ENCODE measurements at regions not wholly inside any gene's neighbourhood (a gene's known extent, or its start where the extent isn't known, plus 50 kb on each side); places are given as distances from the start of the nearest gene placed in this dataset.

- no peaks in the 10 kb centered on the region; the same call in 1 of the 2 replicates for H3K27me3 Mint-ChIP-seq (ENCODE audit: low read depth)
- H3K36me3 Mint-ChIP-seq = no peaks in the 10 kb centered on the region; the same call in 1 of the 2 replicates
- DNase-seq (ENCODE audit: low spot score) (no peak), ATAC-seq (no peak)
- H3K27ac Mint-ChIP-seq = no peak overlapping the region
- H3K9me3 Mint-ChIP-seq = peaks cover 8% of the 10 kb centered on the region
- CTCF ChIA-PET = interaction anchor here (1.0 kb wide), 1 partner anchor 179 kb away, joined by 4 read pairs; no protein-coding TSS in a partner anchor
- H3K4me3 Mint-ChIP-seq = no peak overlapping the region
- POLR2A ChIA-PET = no interaction called here
- TF ChIP-seq ETV6 (CRISPR knock-in tag; IDR thresholded peaks at IDR 0.05) (no peak), FOXJ3 (CRISPR knock-in tag; IDR thresholded peaks at IDR 0.05; ENCODE audit: borderline replicate concordance) (no peak), E2F4 (CRISPR knock-in tag; IDR thresholded peaks at IDR 0.05; ENCODE audit: borderline replicate concordance, low read depth) (no peak), ZNF423 (CRISPR knock-in tag; IDR thresholded peaks at IDR 0.05) (no peak), JAZF1 (CRISPR knock-in tag; IDR thresholded peaks at IDR 0.05) (no peak), E2F5 (CRISPR knock-in tag; IDR thresholded peaks at IDR 0.05) (no peak), FOXP1 (CRISPR knock-in tag; IDR thresholded peaks at IDR 0.05; ENCODE audit: borderline replicate concordance) (no peak), SOX15 (CRISPR knock-in tag; IDR thresholded peaks at IDR 0.05) (no peak), NFE2L1 (CRISPR knock-in tag; IDR thresholded peaks at IDR 0.05) (no peak), USF2 (CRISPR knock-in tag; IDR thresholded peaks at IDR 0.05) (no peak), SMAD4 (CRISPR knock-in tag; IDR thresholded peaks at IDR 0.05) (no peak), ERG (CRISPR knock-in tag; IDR thresholded peaks at IDR 0.05) (no peak), RELA (CRISPR knock-in tag; IDR thresholded peaks at IDR 0.05; ENCODE audit: borderline replicate concordance) (no peak), MLX (CRISPR knock-in tag; IDR thresholded peaks at IDR 0.05) (no peak), ATF2 (CRISPR knock-in tag; IDR thresholded peaks at IDR 0.05; ENCODE audit: borderline replicate concordance, low read depth) (no peak)
- H3K4me1 Mint-ChIP-seq = peaks cover 54% of the 10 kb centered on the region
Observed at GRCh38 chr15:25512957-25513356, 74.1 kb upstream of the UBE3A start.

GRCh38 chr15:25510146-25510545 lies 71.3 kb upstream of the UBE3A start:
- TF ChIP-seq ZBTB43 (CRISPR knock-in tag; IDR thresholded peaks at IDR 0.05) (no peak), NFE2L1 (CRISPR knock-in tag; IDR thresholded peaks at IDR 0.05) (peak; percentile 14; the same call in 1 of the 2 replicates)
- Mint-ChIP-seq H3K27me3 (ENCODE audit: low read depth) (no peaks in the 10 kb centered on the region; the same call in 1 of the 2 replicates), H3K36me3 (no peaks in the 10 kb centered on the region; the same call in 1 of the 2 replicates), H3K4me1 (peaks cover 52% of the 10 kb centered on the region), H3K27ac (0 out of 2 replicates have a peak overlapping the region, but pooled peaks have one; percentile 8), H3K9me3 (peaks cover 8% of the 10 kb centered on the region), H3K4me3 (no peak overlapping the region)
- ChIA-PET CTCF (interaction anchor here (1.8 to 8.9 kb wide), 5 partner anchors 174 to 200 kb away, joined by 6 to 110 read pairs (median 37); no protein-coding TSS in a partner anchor), POLR2A (no interaction called here)
- DNase-seq (ENCODE audit: low spot score) = no peak
- ATAC-seq = no peak
